ENCODE measurements at regions not wholly inside any gene's neighbourhood (a gene's known extent, or its start where the extent isn't known, plus 50 kb on each side); places are given as distances from the start of the nearest gene placed in this dataset.

DNA sequence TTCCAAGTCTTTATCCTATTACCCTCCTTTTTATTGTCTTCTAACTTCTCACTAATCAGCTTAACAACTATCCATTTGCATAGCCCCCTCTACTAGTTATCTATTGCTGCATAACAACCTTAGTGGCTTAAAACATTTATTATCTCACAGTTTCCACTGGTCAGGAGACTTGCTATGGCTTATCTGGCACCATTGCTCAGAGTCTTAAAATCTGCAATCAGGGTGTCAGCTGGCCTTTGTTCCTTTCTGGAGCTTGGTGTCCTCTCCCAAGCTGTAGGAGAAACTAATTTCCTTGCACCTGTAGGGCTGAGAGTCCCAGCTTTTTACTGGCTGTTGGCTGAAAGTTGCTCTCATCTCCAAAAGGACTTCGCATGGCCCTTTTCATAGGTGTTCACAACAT is 137.0 kb upstream of the SMIM31 start:
- TF ChIP-seq, protein P1, sequence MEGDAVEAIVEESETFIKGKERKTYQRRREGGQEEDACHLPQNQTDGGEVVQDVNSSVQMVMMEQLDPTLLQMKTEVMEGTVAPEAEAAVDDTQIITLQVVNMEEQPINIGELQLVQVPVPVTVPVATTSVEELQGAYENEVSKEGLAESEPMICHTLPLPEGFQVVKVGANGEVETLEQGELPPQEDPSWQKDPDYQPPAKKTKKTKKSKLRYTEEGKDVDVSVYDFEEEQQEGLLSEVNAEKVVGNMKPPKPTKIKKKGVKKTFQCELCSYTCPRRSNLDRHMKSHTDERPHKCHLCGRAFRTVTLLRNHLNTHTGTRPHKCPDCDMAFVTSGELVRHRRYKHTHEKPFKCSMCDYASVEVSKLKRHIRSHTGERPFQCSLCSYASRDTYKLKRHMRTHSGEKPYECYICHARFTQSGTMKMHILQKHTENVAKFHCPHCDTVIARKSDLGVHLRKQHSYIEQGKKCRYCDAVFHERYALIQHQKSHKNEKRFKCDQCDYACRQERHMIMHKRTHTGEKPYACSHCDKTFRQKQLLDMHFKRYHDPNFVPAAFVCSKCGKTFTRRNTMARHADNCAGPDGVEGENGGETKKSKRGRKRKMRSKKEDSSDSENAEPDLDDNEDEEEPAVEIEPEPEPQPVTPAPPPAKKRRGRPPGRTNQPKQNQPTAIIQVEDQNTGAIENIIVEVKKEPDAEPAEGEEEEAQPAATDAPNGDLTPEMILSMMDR (IDR thresholded peaks at IDR 0.05; ENCODE audit: insufficient read depth, low read depth, low read length), result no peak
- ChIA-PET CTCF (no interaction called here), POLR2A (no interaction called here)
- DNase-seq (ENCODE audit: low read depth), result no peak
- Histone ChIP-seq H3K4me3 (ENCODE audit: low read depth, low read length) (no peak overlapping the region), H3K36me3 (ENCODE audit: control insufficient read depth, insufficient read depth, low read length) (no peaks in the 10 kb centered on the region), H3K27me3 (ENCODE audit: control insufficient read depth, insufficient read depth, low read length) (no peaks in the 10 kb centered on the region)

- Histone ChIP-seq H3K27me3 (ENCODE audit: control insufficient read depth, insufficient read depth, low read length) (no peaks in the 10 kb centered on the region), H3K4me3 (ENCODE audit: low read depth, low read length) (no peak overlapping the region), H3K36me3 (ENCODE audit: control insufficient read depth, insufficient read depth, low read length) (no peaks in the 10 kb centered on the region)
- POLR2A ChIA-PET, result no interaction called here
- CTCF ChIA-PET, result no interaction called here
- TF ChIP-seq, protein P1 (IDR thresholded peaks at IDR 0.05; ENCODE audit: insufficient read depth, low read depth, low read length), result no peak
- DNase-seq (ENCODE audit: low read depth), result no peak
Measured at GRCh38 chr4:164617426-164617825, 136.5 kb upstream of the SMIM31 start.

GRCh38 chr4:164617911-164618310 is 136.0 kb upstream of the SMIM31 start:
- TF ChIP-seq, protein P1 (IDR thresholded peaks at IDR 0.05; ENCODE audit: insufficient read depth, low read depth, low read length), result no peak
- Histone ChIP-seq H3K27me3 (ENCODE audit: control insufficient read depth, insufficient read depth, low read length) (no peaks in the 10 kb centered on the region), H3K36me3 (ENCODE audit: control insufficient read depth, insufficient read depth, low read length) (no peaks in the 10 kb centered on the region), H3K4me3 (ENCODE audit: low read depth, low read length) (no peak overlapping the region)
- ChIA-PET POLR2A (no interaction called here), CTCF (no interaction called here)
- no peak for DNase-seq (ENCODE audit: low read depth)

DNA sequence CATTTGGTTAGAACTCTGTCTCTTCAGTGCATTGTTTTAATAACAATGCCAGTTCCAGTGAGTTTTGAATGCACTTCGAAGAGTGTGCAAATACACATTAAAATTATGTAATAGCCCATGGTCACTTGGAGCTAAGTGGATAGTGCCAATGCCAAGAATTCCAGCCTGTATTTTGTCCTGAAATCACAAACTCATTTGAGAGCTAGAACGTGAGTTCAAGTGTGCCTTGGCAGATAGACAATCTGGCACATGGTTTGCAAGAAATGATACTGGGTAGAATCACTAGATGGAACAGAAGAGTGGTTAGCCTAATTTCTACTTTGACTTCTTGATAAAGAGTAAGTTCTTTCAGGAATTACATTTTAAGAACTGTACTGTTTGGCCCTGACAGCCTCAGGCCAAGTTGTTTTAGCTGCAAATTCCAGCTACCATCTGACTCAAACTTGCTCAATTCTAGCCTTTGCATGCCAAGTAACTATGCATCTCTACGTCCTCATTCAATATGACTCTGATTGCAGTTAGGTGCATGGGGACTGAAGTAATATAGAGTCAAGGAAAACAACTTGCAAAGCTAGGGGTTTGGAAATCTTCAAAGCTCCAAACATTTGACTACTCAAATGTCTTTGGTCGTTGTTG is 131.9 kb upstream of the SMIM31 start:
- TF ChIP-seq, protein P1 (IDR thresholded peaks at IDR 0.05; ENCODE audit: insufficient read depth, low read depth, low read length), result no peak
- Histone ChIP-seq H3K36me3 (ENCODE audit: control insufficient read depth, insufficient read depth, low read length) (no peaks in the 10 kb centered on the region), H3K27me3 (ENCODE audit: control insufficient read depth, insufficient read depth, low read length) (no peaks in the 10 kb centered on the region), H3K4me3 (ENCODE audit: low read depth, low read length) (no peak overlapping the region)
- ChIA-PET CTCF (no interaction called here), POLR2A (no interaction called here)
- no peak for DNase-seq (ENCODE audit: low read depth)

DNA sequence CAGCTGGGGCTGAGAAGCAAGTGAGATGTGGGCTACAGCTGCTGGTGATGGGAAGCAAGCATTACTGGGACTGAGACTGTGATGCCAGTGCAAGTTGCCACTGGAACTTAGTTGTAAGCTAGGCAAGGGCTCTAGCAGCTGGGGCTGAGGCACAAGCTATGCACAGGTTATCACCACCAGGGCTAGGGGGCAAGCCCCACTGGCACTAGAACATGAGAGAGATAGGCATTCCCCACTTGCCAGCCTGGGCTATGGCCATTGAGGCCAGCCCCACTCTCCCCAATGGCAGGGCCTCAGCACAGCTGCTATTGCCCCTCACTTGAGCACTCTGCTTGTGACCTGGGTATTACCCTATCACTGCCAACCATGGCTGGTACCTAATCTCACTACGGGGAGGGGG is 130.8 kb upstream of the SMIM31 start:
- Histone ChIP-seq H3K4me3 (ENCODE audit: low read depth, low read length) (no peak overlapping the region), H3K27me3 (ENCODE audit: control insufficient read depth, insufficient read depth, low read length) (no peaks in the 10 kb centered on the region), H3K36me3 (ENCODE audit: control insufficient read depth, insufficient read depth, low read length) (no peaks in the 10 kb centered on the region)
- DNase-seq (ENCODE audit: low read depth), result no peak
- TF ChIP-seq, protein P1 (IDR thresholded peaks at IDR 0.05; ENCODE audit: insufficient read depth, low read depth, low read length), result no peak
- ChIA-PET POLR2A (no interaction called here), CTCF (no interaction called here)

Measured in BJ (cell line).